GM12878 (cell line): ENCODE measurements at regions not wholly inside any gene's neighbourhood (a gene's known extent, or its start where the extent isn't known, plus 50 kb on each side); places are given as distances from the start of the nearest gene placed in this dataset.

Source experiments
- ATAC-seq: fragments of 200-7000 bp; cut with Tn5 transposase; 3 replicates; pipeline ENCODE4 v1.9.1; 2020; ENCODE audit warnings: mild to moderate bottlenecking, moderate library complexity
- BruUV-seq: library from RNA; stranded (reverse); fragments of 400-500 nt; replicated peaks from 2 replicates; lab custom pipeline; 2021; lab: Mats Ljungman, UMichigan
- CTCF ChIA-PET: fragments of 300-600 bp; sonication (Branson Sonifier 250); formaldehyde crosslinking; extraction: SDS; loops from one replicate; lab custom pipeline; 2021; ENCODE audit warnings: inconsistent platforms; lab: Yijun Ruan, JAX
- POLR2A ChIA-PET: fragments of 350-600 bp; formaldehyde crosslinking; extraction: SDS; loops from one replicate; lab custom pipeline; 2021; ENCODE audit warnings: inconsistent platforms; lab: Charles Lee
- RAD21 ChIA-PET: fragments of 300-600 bp; sonication (Branson Sonifier 250); formaldehyde crosslinking; loops from one replicate; lab custom pipeline; 2023; ENCODE audit warnings: antibody characterized with exemption; ENCODE audit not compliant: unreplicated experiment; lab: Charles Lee
- SMC1A ChIA-PET: fragments of 300-600 bp; sonication (Branson Sonifier 250); formaldehyde crosslinking; loops from one replicate; lab custom pipeline; 2023; ENCODE audit not compliant: unreplicated experiment, uncharacterized antibody; lab: Charles Lee
- DNase-seq: peaks from one replicate; pipeline ENCODE4 v3.0.0-alpha.2; 2011; ENCODE audit warnings: low read depth, low spot score
- FAIRE-seq: peaks from 3 replicates; lab custom pipeline; 2011; peaks lifted over from hg19 to GRCh38; lab: Jason Lieb, UNC
- H2AFZ ChIP-seq: 2 replicates; pipeline ENCODE4 v1.6.0; 2011; ENCODE audit warnings: low read depth, low read length, control low read depth; ENCODE audit not compliant: control insufficient read depth
- H3K27ac ChIP-seq: 2 replicates; pipeline ENCODE4 v1.5.1; 2011; ENCODE audit warnings: control low read depth; ENCODE audit not compliant: control insufficient read depth, insufficient read depth
- H3K27me3 ChIP-seq, 2 experiments: replicated peaks in 1 of 2; 2 replicates each; pipeline versions ENCODE4 v1.6.0 to v1.6.1; 2011; ENCODE audit warnings: low read length in 1 of 2; ENCODE audit not compliant: control insufficient read depth in 2 of 2, insufficient read depth in 2 of 2
- H3K36me3 ChIP-seq, 2 experiments: 2 replicates each; pipeline ENCODE4 v1.5.1; 2011; ENCODE audit warnings: low read length in 1 of 2; ENCODE audit not compliant: control insufficient read depth in 2 of 2, insufficient read depth in 2 of 2
- H3K4me1 ChIP-seq: 2 replicates; pipeline ENCODE4 v1.6.1; 2011; ENCODE audit warnings: mild to moderate bottlenecking, low read length, moderate library complexity, mixed read lengths; ENCODE audit not compliant: control insufficient read depth, insufficient read depth
- H3K4me2 ChIP-seq: 2 replicates; pipeline ENCODE4 v1.6.0; 2011; ENCODE audit warnings: control low read depth; ENCODE audit not compliant: control insufficient read depth, insufficient read depth
- H3K4me3 ChIP-seq: fragments of 200-600 bp; sonication (generic); 2 replicates; pipeline ENCODE4 v1.5.1; 2016
- H3K79me2 ChIP-seq: 2 replicates; pipeline ENCODE4 v1.6.0; 2011; ENCODE audit warnings: low read length; ENCODE audit not compliant: control insufficient read depth, insufficient read depth
- H3K9ac ChIP-seq: 2 replicates; pipeline ENCODE4 v1.8.0; 2011; ENCODE audit warnings: low read length, control low read depth, mixed read lengths; ENCODE audit not compliant: control insufficient read depth, insufficient read depth
- H3K9me3 ChIP-seq: replicated peaks from 3 replicates; pipeline ENCODE4 v1.5.1; 2011; ENCODE audit warnings: mild to moderate bottlenecking, low read length; ENCODE audit not compliant: control insufficient read depth, insufficient read depth
- H4K20me1 ChIP-seq: 2 replicates; pipeline ENCODE4 v1.6.0; 2011; ENCODE audit not compliant: control insufficient read depth, insufficient read depth
- CBFB ChIP-seq: IDR thresholded peaks from 2 replicates; pipeline ENCODE4 v1.6.1; 2016; ENCODE audit warnings: antibody characterized with exemption, low read depth
- HDAC6 ChIP-seq: fragments of 200-600 bp; sonication (generic); IDR thresholded peaks from one replicate; pipeline ENCODE4 v1.8.0; 2017; ENCODE audit warnings: antibody characterized with exemption; ENCODE audit not compliant: unreplicated experiment
- KLF5 ChIP-seq: fragments of 450-650 bp; IDR thresholded peaks from 2 replicates; pipeline ENCODE4 v1.6.1; 2014; ENCODE audit warnings: mild to moderate bottlenecking; ENCODE audit not compliant: partially characterized antibody
- RAD51 ChIP-seq: fragments of 450-650 bp; IDR thresholded peaks from 2 replicates; pipeline ENCODE4 v1.6.1; 2016; ENCODE audit warnings: moderate library complexity, mild to moderate bottlenecking, inconsistent platforms
- RBBP5 ChIP-seq: fragments of 200-600 bp; sonication (generic); conservative IDR thresholded peaks from 2 replicates; pipeline ENCODE4 v1.6.1; 2016
- SRF ChIP-seq, 2 experiments: IDR thresholded peaks; 2 replicates each; pipeline ENCODE4 v1.6.1; 2011; ENCODE audit warnings: low read depth in 2 of 2, low read length in 2 of 2, mild to moderate bottlenecking in 1 of 2, moderate library complexity in 1 of 2
- YBX1 ChIP-seq: fragments of 450-650 bp; IDR thresholded peaks from 2 replicates; pipeline ENCODE4 v1.6.1; 2016; ENCODE audit warnings: antibody characterized with exemption
- ZBED1 ChIP-seq: IDR thresholded peaks from 2 replicates; pipeline ENCODE4 v1.6.1; 2016; ENCODE audit warnings: borderline replicate concordance
- ZNF207 ChIP-seq: fragments of 450-650 bp; IDR thresholded peaks from 2 replicates; pipeline ENCODE4 v1.6.1; 2014; ENCODE audit warnings: antibody characterized with exemption, mild to moderate bottlenecking, borderline replicate concordance
- WGBS: methylation state at CpG from one replicate; pipeline ENCODE4 v1.1.6; 2016; ENCODE audit warnings: low lambda C conversion rate; ENCODE audit not compliant: insufficient replicate concordance, insufficient coverage; ENCODE audit errors: missing lambda C conversion rate; 5-methylcytosine and 5-hydroxymethylcytosine counted together
- in situ Hi-C: fragments of 300-500 bp; cut with MboI; formaldehyde crosslinking; loops from 9 replicates; pipeline ENCODE4 v1.14.3; 2018; ENCODE audit warnings: mixed read lengths
- intact Hi-C: fragments of 100-400 bp; cut with micrococcal nuclease; formaldehyde crosslinking; loops from one replicate; pipeline ENCODE4 v1.14.2; 2022; ENCODE audit not compliant: unreplicated experiment
- TF ChIP-seq, protein P1 (sequence below): IDR thresholded peaks from 2 replicates; pipeline ENCODE4 v1.6.1; 2011; ENCODE audit warnings: borderline replicate concordance, low read depth, mild to moderate bottlenecking, moderate library complexity, low read length; ENCODE audit not compliant: insufficient read depth, poor library complexity, severe bottlenecking
- TF ChIP-seq, protein P2 (sequence below): fragments of 450-650 bp; IDR thresholded peaks from 2 replicates; pipeline ENCODE4 v1.6.1; 2017; ENCODE audit warnings: low read depth, mild to moderate bottlenecking, moderate library complexity

- no peak overlapping the region for H3K4me2 ChIP-seq
- TF ChIP-seq, protein P1, sequence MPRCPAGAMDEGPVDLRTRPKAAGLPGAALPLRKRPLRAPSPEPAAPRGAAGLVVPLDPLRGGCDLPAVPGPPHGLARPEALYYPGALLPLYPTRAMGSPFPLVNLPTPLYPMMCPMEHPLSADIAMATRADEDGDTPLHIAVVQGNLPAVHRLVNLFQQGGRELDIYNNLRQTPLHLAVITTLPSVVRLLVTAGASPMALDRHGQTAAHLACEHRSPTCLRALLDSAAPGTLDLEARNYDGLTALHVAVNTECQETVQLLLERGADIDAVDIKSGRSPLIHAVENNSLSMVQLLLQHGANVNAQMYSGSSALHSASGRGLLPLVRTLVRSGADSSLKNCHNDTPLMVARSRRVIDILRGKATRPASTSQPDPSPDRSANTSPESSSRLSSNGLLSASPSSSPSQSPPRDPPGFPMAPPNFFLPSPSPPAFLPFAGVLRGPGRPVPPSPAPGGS = no peak
- no peak for TF ChIP-seq KLF5
- TF ChIP-seq RAD51 = no peak
- TF ChIP-seq, all 136 proteins: peak for 0
- H3K9me3 ChIP-seq = no peaks in the 10 kb centered on the region
- H2AFZ ChIP-seq = no peak overlapping the region
- no peak for FAIRE-seq
- SMC1A ChIA-PET = no interaction called here
- H3K9ac ChIP-seq = no peak overlapping the region
- CTCF ChIA-PET = no interaction called here
- in situ Hi-C loops (no loop called here), intact Hi-C loops (no loop called here)
- no peaks in the 10 kb centered on the region for H4K20me1 ChIP-seq
- H3K4me3 ChIP-seq = no peak overlapping the region
- no peaks in the 10 kb centered on the region for H3K27me3 ChIP-seq
- DNase-seq = no peak
- RAD21 ChIA-PET = no interaction called here
- ATAC-seq = no peak
- H3K79me2 ChIP-seq = no peaks in the 10 kb centered on the region
- H3K36me3 ChIP-seq = no peaks in the 10 kb centered on the region
- BruUV-seq = no TSS peak
- POLR2A ChIA-PET = no interaction called here
- no peaks in the 10 kb centered on the region for H3K4me1 ChIP-seq
- no peak overlapping the region for H3K27ac ChIP-seq
These were observed 338.5 kb downstream of the FSCB start for GRCh38 chr14:44168566-44168965.

DNA sequence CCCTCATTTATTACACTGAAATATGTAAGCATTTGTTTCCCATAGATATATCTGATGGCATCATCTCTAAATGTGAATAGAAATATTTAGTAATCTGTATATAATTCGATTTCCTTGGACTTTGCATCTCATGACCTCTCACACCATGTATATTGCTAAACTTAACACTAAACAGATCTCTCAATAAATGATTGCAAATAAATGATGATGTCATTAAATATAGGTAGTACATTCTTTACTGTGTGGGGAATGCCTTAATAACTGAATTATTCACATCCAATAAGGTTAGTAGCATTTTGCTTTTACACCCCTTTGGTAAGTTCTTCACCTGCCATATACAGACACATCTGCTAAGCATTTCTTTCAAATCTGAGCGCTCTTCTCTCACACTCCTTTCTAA is 340.5 kb downstream of the FSCB start:
- SMC1A ChIA-PET = no interaction called here
- intact Hi-C loops = no loop called here
- no peaks in the 10 kb centered on the region for H3K79me2 ChIP-seq
- no peak overlapping the region for H3K4me2 ChIP-seq
- no peak for ATAC-seq
- H3K27me3 ChIP-seq = no peaks in the 10 kb centered on the region
- H3K27ac ChIP-seq = no peak overlapping the region
- no peaks in the 10 kb centered on the region for H4K20me1 ChIP-seq
- no peaks in the 10 kb centered on the region for H3K36me3 ChIP-seq
- RAD21 ChIA-PET = no interaction called here
- CTCF ChIA-PET = no interaction called here
- in situ Hi-C loops = no loop called here
- 0% methylated on average over 2 of the region's 2 CpGs for WGBS
- no peak for TF ChIP-seq CBFB
- no peak for TF ChIP-seq ZBED1
- TF ChIP-seq YBX1 = no peak
- TF ChIP-seq ZNF207 = no peak
- no peak for TF ChIP-seq SRF (IDR thresholded peaks at IDR 0.05; ENCODE audit: low read depth in 2 of 2, low read length in 2 of 2)
- TF ChIP-seq RBBP5 = no peak
- TF ChIP-seq, protein P2, sequence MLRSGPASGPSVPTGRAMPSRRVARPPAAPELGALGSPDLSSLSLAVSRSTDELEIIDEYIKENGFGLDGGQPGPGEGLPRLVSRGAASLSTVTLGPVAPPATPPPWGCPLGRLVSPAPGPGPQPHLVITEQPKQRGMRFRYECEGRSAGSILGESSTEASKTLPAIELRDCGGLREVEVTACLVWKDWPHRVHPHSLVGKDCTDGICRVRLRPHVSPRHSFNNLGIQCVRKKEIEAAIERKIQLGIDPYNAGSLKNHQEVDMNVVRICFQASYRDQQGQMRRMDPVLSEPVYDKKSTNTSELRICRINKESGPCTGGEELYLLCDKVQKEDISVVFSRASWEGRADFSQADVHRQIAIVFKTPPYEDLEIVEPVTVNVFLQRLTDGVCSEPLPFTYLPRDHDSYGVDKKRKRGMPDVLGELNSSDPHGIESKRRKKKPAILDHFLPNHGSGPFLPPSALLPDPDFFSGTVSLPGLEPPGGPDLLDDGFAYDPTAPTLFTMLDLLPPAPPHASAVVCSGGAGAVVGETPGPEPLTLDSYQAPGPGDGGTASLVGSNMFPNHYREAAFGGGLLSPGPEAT = no peak
- TF ChIP-seq HDAC6 = no peak
- H2AFZ ChIP-seq = no peak overlapping the region
- POLR2A ChIA-PET = no interaction called here
- FAIRE-seq = no peak
- no peaks in the 10 kb centered on the region for H3K4me1 ChIP-seq
- no peak for DNase-seq
- no peak overlapping the region for H3K4me3 ChIP-seq
- no peak overlapping the region for H3K9ac ChIP-seq
- H3K9me3 ChIP-seq = no peaks in the 10 kb centered on the region
- no TSS peak for BruUV-seq
